ENCODE measurements at regions not wholly inside any gene's neighbourhood (a gene's known extent, or its start where the extent isn't known, plus 50 kb on each side); places are given as distances from the start of the nearest gene placed in this dataset.

DNA sequence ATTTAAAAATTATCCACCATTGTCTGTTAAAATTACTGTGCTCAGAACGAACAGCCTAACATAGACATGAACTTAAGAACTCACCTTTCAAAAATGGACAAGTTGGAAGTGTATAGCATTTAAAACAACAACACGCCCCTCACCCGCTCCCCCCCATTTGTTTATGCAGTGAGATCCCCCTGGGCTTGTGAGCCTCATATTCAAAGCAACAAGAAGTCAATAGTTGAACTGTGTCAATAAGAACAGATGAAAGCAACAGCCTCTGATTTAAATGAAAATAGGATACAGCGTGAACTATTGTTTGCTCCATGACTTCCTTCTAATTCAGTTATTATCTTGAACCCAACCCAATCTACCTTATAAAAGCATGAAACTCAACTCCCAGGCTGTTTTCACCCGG, 314.2 kb downstream of the BLID start:
- H3K36me3 ChIP-seq = no peaks in the 10 kb centered on the region
- TF ChIP-seq POLR2A (IDR thresholded peaks at IDR 0.05) (no peak), EP300 (IDR thresholded peaks at IDR 0.05; ENCODE audit: low read depth) (no peak), POLR2AphosphoS5 (IDR thresholded peaks at IDR 0.05) (no peak)
- TF ChIP-seq, protein P1, sequence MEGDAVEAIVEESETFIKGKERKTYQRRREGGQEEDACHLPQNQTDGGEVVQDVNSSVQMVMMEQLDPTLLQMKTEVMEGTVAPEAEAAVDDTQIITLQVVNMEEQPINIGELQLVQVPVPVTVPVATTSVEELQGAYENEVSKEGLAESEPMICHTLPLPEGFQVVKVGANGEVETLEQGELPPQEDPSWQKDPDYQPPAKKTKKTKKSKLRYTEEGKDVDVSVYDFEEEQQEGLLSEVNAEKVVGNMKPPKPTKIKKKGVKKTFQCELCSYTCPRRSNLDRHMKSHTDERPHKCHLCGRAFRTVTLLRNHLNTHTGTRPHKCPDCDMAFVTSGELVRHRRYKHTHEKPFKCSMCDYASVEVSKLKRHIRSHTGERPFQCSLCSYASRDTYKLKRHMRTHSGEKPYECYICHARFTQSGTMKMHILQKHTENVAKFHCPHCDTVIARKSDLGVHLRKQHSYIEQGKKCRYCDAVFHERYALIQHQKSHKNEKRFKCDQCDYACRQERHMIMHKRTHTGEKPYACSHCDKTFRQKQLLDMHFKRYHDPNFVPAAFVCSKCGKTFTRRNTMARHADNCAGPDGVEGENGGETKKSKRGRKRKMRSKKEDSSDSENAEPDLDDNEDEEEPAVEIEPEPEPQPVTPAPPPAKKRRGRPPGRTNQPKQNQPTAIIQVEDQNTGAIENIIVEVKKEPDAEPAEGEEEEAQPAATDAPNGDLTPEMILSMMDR (IDR thresholded peaks at IDR 0.05) = no peak
- H3K4me1 ChIP-seq = peaks cover 0 to 9% (median 0%) of the 10 kb centered on the region in 4 donors
- in situ Hi-C loops (cut with MboI; ENCODE audit: low pct_ligation_motif_present in 1 of 4, low pct_unique_long_range_greater_than_20kb in 1 of 4, low sequenced_read_pairs in 3 of 4) (no loop called here), intact Hi-C loops (cut with DNase I; ENCODE audit: low total_unique reads) (no loop called here)
- H3K9me3 ChIP-seq = no peaks in the 10 kb centered on the region
- no peak for DNase-seq
- H3K4me3 ChIP-seq = no peak overlapping the region
- no peaks in the 10 kb centered on the region for H3K27me3 ChIP-seq
- H3K27ac ChIP-seq = peak overlapping the region in 1 of 4 donors; percentile 14
- 45 to 73% methylated on average over 2 to 5 of the region's 5 CpGs for WGBS, 2 donors (ENCODE audit: low coverage in 1 of 2)

DNA sequence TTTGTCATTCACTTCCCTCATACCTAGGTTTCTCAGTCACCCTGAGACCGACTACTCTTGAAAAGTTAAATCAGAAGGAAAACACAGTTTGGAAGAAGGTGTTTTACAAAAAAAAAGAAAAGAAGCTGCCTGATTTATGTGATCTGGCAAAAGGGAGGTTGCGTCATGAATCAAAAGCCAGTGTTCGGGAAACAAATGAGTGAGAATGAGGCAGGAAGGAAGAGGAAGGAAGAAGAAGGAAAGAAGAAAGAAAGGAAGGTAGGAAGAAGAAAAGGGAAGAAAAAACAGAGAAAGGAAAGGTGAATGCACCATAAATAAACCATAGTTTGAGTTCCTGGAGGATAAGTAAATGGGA, 314.6 kb downstream of the BLID start:
- peak overlapping the region in 1 of 4 donors; percentile 14 for H3K27ac ChIP-seq
- H3K36me3 ChIP-seq = no peaks in the 10 kb centered on the region
- 43 to 59% methylated on average over 3 of the region's 3 CpGs for WGBS, 2 donors (ENCODE audit: low coverage in 1 of 2)
- no peak for TF ChIP-seq POLR2A (IDR thresholded peaks at IDR 0.05)
- TF ChIP-seq, protein P1 (IDR thresholded peaks at IDR 0.05) = no peak
- TF ChIP-seq POLR2AphosphoS5 (IDR thresholded peaks at IDR 0.05) = no peak
- no peak for TF ChIP-seq EP300 (IDR thresholded peaks at IDR 0.05; ENCODE audit: low read depth)
- H3K9me3 ChIP-seq = no peaks in the 10 kb centered on the region
- intact Hi-C loops (cut with DNase I; ENCODE audit: low total_unique reads) = no loop called here
- in situ Hi-C loops (cut with MboI; ENCODE audit: low pct_ligation_motif_present in 1 of 4, low pct_unique_long_range_greater_than_20kb in 1 of 4, low sequenced_read_pairs in 3 of 4) = no loop called here
- DNase-seq = no peak
- H3K4me1 ChIP-seq = peaks cover 0 to 9% (median 0%) of the 10 kb centered on the region in 4 donors
- H3K4me3 ChIP-seq = no peak overlapping the region
- H3K27me3 ChIP-seq = no peaks in the 10 kb centered on the region

DNA sequence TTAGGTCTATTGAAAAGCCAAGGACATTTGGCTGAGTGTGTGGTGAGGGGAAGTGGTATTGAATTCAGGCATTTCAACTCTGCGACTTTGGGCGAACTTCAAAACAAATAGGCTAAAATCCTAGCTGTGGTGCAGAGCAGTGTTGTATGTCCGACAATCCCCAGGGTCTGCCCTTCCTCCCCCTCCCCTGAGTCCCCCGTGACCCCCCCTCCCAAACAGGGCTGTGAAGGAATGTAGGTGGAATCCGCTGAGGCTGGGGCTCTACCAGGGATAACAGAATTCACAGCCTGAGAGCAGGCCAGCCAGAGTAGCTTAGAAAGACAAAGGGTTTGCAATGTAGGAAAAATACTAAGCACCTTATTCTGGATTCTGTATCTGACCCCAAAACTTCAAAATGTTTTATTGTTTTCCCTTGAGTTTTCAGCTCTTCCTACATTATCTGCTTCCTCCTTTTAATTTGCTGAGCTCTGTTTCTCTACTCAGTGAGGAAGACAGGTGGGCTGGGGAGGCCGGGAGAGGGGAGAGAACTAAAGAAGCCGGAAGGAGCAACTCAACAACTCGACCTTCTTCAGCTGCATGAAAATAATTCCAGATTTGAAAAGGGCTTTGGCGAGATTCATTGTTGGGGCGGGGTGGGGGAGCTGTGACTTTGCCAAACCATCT, 315.2 kb downstream of the BLID start:
- H3K27me3 ChIP-seq = no peaks in the 10 kb centered on the region
- H3K4me1 ChIP-seq = peaks cover 0 to 9% (median 0%) of the 10 kb centered on the region in 4 donors
- TF ChIP-seq POLR2AphosphoS5 (IDR thresholded peaks at IDR 0.05) (no peak), EP300 (IDR thresholded peaks at IDR 0.05; ENCODE audit: low read depth) (no peak), POLR2A (IDR thresholded peaks at IDR 0.05) (no peak)
- TF ChIP-seq, protein P1 (IDR thresholded peaks at IDR 0.05) = no peak
- H3K4me3 ChIP-seq = no peak overlapping the region
- intact Hi-C loops (cut with DNase I; ENCODE audit: low total_unique reads) (no loop called here), in situ Hi-C loops (cut with MboI; ENCODE audit: low pct_ligation_motif_present in 1 of 4, low pct_unique_long_range_greater_than_20kb in 1 of 4, low sequenced_read_pairs in 3 of 4) (no loop called here)
- WGBS, 2 donors (ENCODE audit: low coverage in 1 of 2) = 8 to 31% methylated on average over 2 to 10 of the region's 10 CpGs
- peak overlapping the region in 1 of 4 donors; percentile 14 for H3K27ac ChIP-seq
- no peaks in the 10 kb centered on the region for H3K9me3 ChIP-seq
- no peak for DNase-seq
- no peaks in the 10 kb centered on the region for H3K36me3 ChIP-seq

DNA sequence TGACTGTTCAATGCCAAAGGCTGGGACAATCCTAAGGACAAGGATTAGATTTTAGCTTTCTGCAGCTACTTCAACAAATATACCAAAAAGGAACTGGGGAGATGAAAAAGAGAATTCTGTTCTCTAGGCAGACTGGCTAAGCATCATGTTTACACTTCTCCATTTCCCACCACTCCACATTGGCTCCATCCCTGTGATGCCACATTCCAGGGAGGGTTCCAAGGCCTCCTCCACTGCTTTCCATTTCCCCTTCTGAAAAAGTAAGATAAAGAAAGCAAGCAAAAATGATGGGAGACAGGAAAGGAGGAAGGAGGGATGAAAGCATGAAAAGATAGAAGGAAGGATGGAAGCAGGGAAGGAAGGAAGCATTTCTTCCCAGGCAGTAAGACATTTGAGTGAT, 315.8 kb downstream of the BLID start:
- TF ChIP-seq POLR2AphosphoS5 (IDR thresholded peaks at IDR 0.05) (no peak), EP300 (IDR thresholded peaks at IDR 0.05; ENCODE audit: low read depth) (no peak), POLR2A (IDR thresholded peaks at IDR 0.05) (no peak)
- TF ChIP-seq, protein P1 (IDR thresholded peaks at IDR 0.05) = no peak
- in situ Hi-C loops (cut with MboI; ENCODE audit: low pct_ligation_motif_present in 1 of 4, low pct_unique_long_range_greater_than_20kb in 1 of 4, low sequenced_read_pairs in 3 of 4) (no loop called here), intact Hi-C loops (cut with DNase I; ENCODE audit: low total_unique reads) (no loop called here)
- DNase-seq = no peak
- no peak overlapping the region for H3K27ac ChIP-seq
- no peak overlapping the region for H3K4me3 ChIP-seq
- H3K27me3 ChIP-seq = no peaks in the 10 kb centered on the region
- H3K9me3 ChIP-seq = no peaks in the 10 kb centered on the region
- peaks cover 0 to 9% (median 0%) of the 10 kb centered on the region in 4 donors for H3K4me1 ChIP-seq
- H3K36me3 ChIP-seq = no peaks in the 10 kb centered on the region

All from transverse colon (tissue), 4 donors.